Endothelial cell (in vitro differentiated cells): ENCODE measurements at regions not wholly inside any gene's neighbourhood (a gene's known extent, or its start where the extent isn't known, plus 50 kb on each side); places are given as distances from the start of the nearest gene placed in this dataset.

ENCODE experiments used
- DNase-seq: peaks from one replicate; pipeline ENCODE4 v3.0.0; 2021; ENCODE audit warnings: low spot score
- H3K27ac Mint-ChIP-seq: one replicate; pipeline ENCODE4 v1.8.0; 2021; ENCODE audit warnings: mixed read lengths, inconsistent platforms; ENCODE audit not compliant: unreplicated experiment
- H3K27me3 Mint-ChIP-seq: one replicate; pipeline ENCODE4 v1.8.0; 2021; ENCODE audit warnings: mild to moderate bottlenecking, moderate library complexity, mixed read lengths, inconsistent platforms; ENCODE audit not compliant: unreplicated experiment
- H3K36me3 Mint-ChIP-seq: one replicate; pipeline ENCODE4 v1.8.0; 2021; ENCODE audit warnings: mild to moderate bottlenecking, low read depth, mixed read lengths, inconsistent platforms; ENCODE audit not compliant: unreplicated experiment
- H3K4me1 Mint-ChIP-seq: one replicate; pipeline ENCODE4 v1.8.0; 2021; ENCODE audit warnings: mild to moderate bottlenecking, mixed read lengths, inconsistent platforms; ENCODE audit not compliant: unreplicated experiment
- H3K4me3 Mint-ChIP-seq: one replicate; pipeline ENCODE4 v1.8.0; 2021; ENCODE audit warnings: mild to moderate bottlenecking, mixed read lengths, inconsistent platforms; ENCODE audit not compliant: unreplicated experiment
- H3K9me3 Mint-ChIP-seq: one replicate; pipeline ENCODE4 v1.8.0; 2021; ENCODE audit warnings: mixed read lengths, inconsistent platforms; ENCODE audit not compliant: unreplicated experiment
- CTCF ChIP-seq: fragments of 200-600 bp; sonication (generic); IDR thresholded peaks from one replicate; pipeline ENCODE4 v1.5.0; 2021; ENCODE audit warnings: antibody characterized with exemption; ENCODE audit not compliant: unreplicated experiment

GRCh38 chr3:184645336-184645735 is 66.5 kb downstream of the MAGEF1 start:
- TF ChIP-seq CTCF = no peak
- H3K4me1 Mint-ChIP-seq = peaks cover 6% of the 10 kb centered on the region
- H3K9me3 Mint-ChIP-seq = no peaks in the 10 kb centered on the region
- H3K27me3 Mint-ChIP-seq = peaks cover 13% of the 10 kb centered on the region
- DNase-seq = no peak
- H3K27ac Mint-ChIP-seq = no peak overlapping the region
- no peaks in the 10 kb centered on the region for H3K36me3 Mint-ChIP-seq
- H3K4me3 Mint-ChIP-seq = no peak overlapping the region

- Mint-ChIP-seq H3K4me1 (peaks cover 6% of the 10 kb centered on the region), H3K9me3 (no peaks in the 10 kb centered on the region), H3K27me3 (peaks cover 7% of the 10 kb centered on the region), H3K27ac (no peak overlapping the region), H3K4me3 (no peak overlapping the region), H3K36me3 (no peaks in the 10 kb centered on the region)
- TF ChIP-seq CTCF = no peak
- no peak for DNase-seq
Measured at GRCh38 chr3:184643442-184643841, 68.4 kb downstream of the MAGEF1 start.

- Mint-ChIP-seq H3K36me3 (no peaks in the 10 kb centered on the region), H3K27me3 (peaks cover 7% of the 10 kb centered on the region), H3K27ac (no peak overlapping the region), H3K4me3 (no peak overlapping the region), H3K9me3 (no peaks in the 10 kb centered on the region), H3K4me1 (peaks cover 6% of the 10 kb centered on the region)
- DNase-seq = no peak
- TF ChIP-seq CTCF = no peak
Measured at GRCh38 chr3:184642631-184643285, 69.1 kb downstream of the MAGEF1 start.

- H3K27ac Mint-ChIP-seq = no peak overlapping the region
- peaks cover 4% of the 10 kb centered on the region for H3K27me3 Mint-ChIP-seq
- TF ChIP-seq CTCF = no peak
- DNase-seq = no peak
- H3K36me3 Mint-ChIP-seq = no peaks in the 10 kb centered on the region
- peaks cover 6% of the 10 kb centered on the region for H3K4me1 Mint-ChIP-seq
- no peaks in the 10 kb centered on the region for H3K9me3 Mint-ChIP-seq
- H3K4me3 Mint-ChIP-seq = no peak overlapping the region
Measured at GRCh38 chr3:184641430-184641829, 70.4 kb downstream of the MAGEF1 start.

GRCh38 chr3:184639351-184639750 is 72.5 kb downstream of the MAGEF1 start:
- Mint-ChIP-seq H3K9me3 (no peaks in the 10 kb centered on the region), H3K36me3 (peaks cover 4% of the 10 kb centered on the region), H3K4me3 (no peak overlapping the region), H3K4me1 (peaks cover 6% of the 10 kb centered on the region), H3K27me3 (peaks cover 6% of the 10 kb centered on the region), H3K27ac (no peak overlapping the region)
- TF ChIP-seq CTCF = no peak
- DNase-seq = no peak
